Neural crest cell (in vitro differentiated cells): ENCODE measurements at regions not wholly inside any gene's neighbourhood (a gene's known extent, or its start where the extent isn't known, plus 50 kb on each side); places are given as distances from the start of the nearest gene placed in this dataset.

Source experiments
- DNase-seq: peaks from one replicate; pipeline ENCODE4 v3.0.0; 2021; ENCODE audit warnings: low read depth, mixed read lengths, low spot score
- H3K27ac Mint-ChIP-seq: one replicate; pipeline ENCODE4 v1.8.0; 2021; ENCODE audit warnings: mild to moderate bottlenecking, mixed read lengths; ENCODE audit not compliant: unreplicated experiment
- H3K27me3 Mint-ChIP-seq: 2 replicates; pipeline ENCODE4 v1.8.0; 2021; ENCODE audit warnings: low read depth, mild to moderate bottlenecking, mixed read lengths
- H3K36me3 Mint-ChIP-seq: 2 replicates; pipeline ENCODE4 v1.8.0; 2021; ENCODE audit warnings: low read depth, mild to moderate bottlenecking, mixed read lengths
- H3K4me1 Mint-ChIP-seq: 2 replicates; pipeline ENCODE4 v1.8.0; 2021; ENCODE audit warnings: mixed read lengths
- H3K4me3 Mint-ChIP-seq: one replicate; pipeline ENCODE4 v1.8.0; 2021; ENCODE audit warnings: mild to moderate bottlenecking, mixed read lengths
- H3K9me3 Mint-ChIP-seq: 2 replicates; pipeline ENCODE4 v1.8.0; 2021; ENCODE audit warnings: mixed read lengths
- TF ChIP-seq, protein P1 (sequence below): fragments of 200-600 bp; sonication (generic); conservative IDR thresholded peaks from 2 replicates; pipeline ENCODE4 v1.5.0; 2021; ENCODE audit warnings: antibody characterized with exemption, mild to moderate bottlenecking

DNA sequence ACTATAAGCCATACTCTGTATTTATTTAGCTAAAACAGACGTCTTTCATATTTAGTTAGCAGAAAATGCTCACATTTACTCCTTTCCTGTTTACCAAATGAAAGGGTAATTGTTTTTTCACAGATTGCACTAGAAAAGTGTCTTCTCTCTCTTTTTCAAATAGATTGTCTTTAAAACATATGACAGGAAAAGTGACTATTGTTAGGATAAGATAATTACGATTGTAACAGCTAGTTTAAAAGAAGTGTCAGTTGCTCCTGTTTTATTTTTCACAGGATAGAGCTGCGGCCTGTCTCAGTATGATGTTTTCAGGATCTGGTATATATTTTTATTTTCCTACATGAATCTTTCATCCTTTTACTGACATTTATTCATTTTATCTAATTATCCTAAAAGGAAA, 353.5 kb downstream of the FBXO8 start:
- H3K27me3 Mint-ChIP-seq = no peaks in the 10 kb centered on the region
- H3K9me3 Mint-ChIP-seq = no peaks in the 10 kb centered on the region
- no peak overlapping the region for H3K4me3 Mint-ChIP-seq
- no peaks in the 10 kb centered on the region for H3K4me1 Mint-ChIP-seq
- H3K27ac Mint-ChIP-seq = no peak overlapping the region
- DNase-seq = no peak
- H3K36me3 Mint-ChIP-seq = no peaks in the 10 kb centered on the region
- TF ChIP-seq, protein P1, sequence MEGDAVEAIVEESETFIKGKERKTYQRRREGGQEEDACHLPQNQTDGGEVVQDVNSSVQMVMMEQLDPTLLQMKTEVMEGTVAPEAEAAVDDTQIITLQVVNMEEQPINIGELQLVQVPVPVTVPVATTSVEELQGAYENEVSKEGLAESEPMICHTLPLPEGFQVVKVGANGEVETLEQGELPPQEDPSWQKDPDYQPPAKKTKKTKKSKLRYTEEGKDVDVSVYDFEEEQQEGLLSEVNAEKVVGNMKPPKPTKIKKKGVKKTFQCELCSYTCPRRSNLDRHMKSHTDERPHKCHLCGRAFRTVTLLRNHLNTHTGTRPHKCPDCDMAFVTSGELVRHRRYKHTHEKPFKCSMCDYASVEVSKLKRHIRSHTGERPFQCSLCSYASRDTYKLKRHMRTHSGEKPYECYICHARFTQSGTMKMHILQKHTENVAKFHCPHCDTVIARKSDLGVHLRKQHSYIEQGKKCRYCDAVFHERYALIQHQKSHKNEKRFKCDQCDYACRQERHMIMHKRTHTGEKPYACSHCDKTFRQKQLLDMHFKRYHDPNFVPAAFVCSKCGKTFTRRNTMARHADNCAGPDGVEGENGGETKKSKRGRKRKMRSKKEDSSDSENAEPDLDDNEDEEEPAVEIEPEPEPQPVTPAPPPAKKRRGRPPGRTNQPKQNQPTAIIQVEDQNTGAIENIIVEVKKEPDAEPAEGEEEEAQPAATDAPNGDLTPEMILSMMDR = no peak

GRCh38 chr4:173924561-173924960, 358.9 kb downstream of the FBXO8 start:
- Mint-ChIP-seq H3K27ac (no peak overlapping the region), H3K27me3 (no peaks in the 10 kb centered on the region), H3K9me3 (no peaks in the 10 kb centered on the region), H3K36me3 (no peaks in the 10 kb centered on the region), H3K4me3 (no peak overlapping the region), H3K4me1 (no peaks in the 10 kb centered on the region)
- DNase-seq = no peak
- TF ChIP-seq, protein P1 = no peak

GRCh38 chr4:173919861-173920260, 363.6 kb downstream of the FBXO8 start:
- Mint-ChIP-seq H3K36me3 (no peaks in the 10 kb centered on the region), H3K27me3 (no peaks in the 10 kb centered on the region), H3K27ac (no peak overlapping the region), H3K4me3 (no peak overlapping the region), H3K4me1 (peaks cover 10% of the 10 kb centered on the region), H3K9me3 (no peaks in the 10 kb centered on the region)
- DNase-seq = no peak
- TF ChIP-seq, protein P1 = no peak

DNA sequence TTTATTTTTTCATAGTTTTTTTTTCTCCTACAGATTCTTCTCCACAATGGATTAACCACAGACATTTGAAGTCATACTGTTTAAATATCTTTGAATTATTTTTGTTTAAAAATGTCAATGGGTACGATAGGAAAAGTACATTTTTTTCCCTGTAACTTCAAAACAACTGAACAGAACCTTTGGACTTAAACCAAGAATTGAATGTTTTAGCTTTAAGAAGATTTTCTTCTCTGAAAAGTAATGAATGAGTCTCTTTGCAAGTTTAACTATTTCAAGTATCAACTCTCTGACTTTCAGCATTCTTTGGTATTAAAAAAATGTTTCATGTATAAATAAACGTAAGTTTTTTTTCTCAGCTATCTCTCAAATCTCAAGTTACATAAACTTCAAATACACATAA, 364.3 kb downstream of the FBXO8 start:
- H3K36me3 Mint-ChIP-seq = no peaks in the 10 kb centered on the region

DNA sequence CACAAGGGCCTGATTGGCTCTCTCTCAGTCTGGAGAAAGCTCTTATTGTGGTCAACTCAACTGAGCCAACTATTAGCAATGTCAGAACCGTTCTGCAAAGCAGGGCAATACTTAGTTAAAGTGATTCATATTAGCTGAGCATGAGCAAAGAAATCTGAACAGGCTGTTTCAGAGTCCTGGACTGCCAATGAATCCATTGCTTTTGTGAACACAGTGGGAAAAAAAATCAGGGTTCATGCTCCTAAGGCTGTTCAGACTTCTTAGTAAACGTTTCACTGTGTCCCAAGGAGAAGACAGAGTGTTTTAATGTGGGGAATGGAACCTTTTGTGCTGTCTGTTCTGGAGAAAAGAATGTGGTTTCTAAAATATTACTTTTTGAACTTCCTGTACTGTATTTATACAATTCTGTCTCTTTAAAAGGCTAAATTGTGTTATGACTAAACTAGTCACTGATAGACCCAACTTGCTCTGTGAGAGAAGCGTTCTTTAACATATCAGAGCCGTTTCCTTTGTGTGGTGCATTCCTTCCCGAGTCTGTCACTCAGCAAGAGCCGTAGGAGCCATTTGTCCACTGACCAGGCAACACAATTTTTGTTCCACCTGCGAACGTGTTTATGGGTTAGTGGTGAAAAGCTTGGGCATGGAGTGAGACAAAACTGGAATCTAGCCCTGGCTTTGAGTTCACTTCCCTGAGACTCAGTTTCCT, 366.1 kb downstream of the FBXO8 start:
- H3K4me1 Mint-ChIP-seq = peaks cover 10% of the 10 kb centered on the region
- H3K4me3 Mint-ChIP-seq = no peak overlapping the region
- H3K36me3 Mint-ChIP-seq = no peaks in the 10 kb centered on the region
- no peaks in the 10 kb centered on the region for H3K27me3 Mint-ChIP-seq
- H3K27ac Mint-ChIP-seq = no peak overlapping the region
- TF ChIP-seq, protein P1 = no peak
- no peak for DNase-seq
- H3K9me3 Mint-ChIP-seq = no peaks in the 10 kb centered on the region

More for the DNA sequence above, 364.3 kb downstream of the FBXO8 start:
- Mint-ChIP-seq H3K4me3 (no peak overlapping the region), H3K4me1 (peaks cover 10% of the 10 kb centered on the region), H3K27ac (no peak overlapping the region), H3K27me3 (no peaks in the 10 kb centered on the region), H3K9me3 (no peaks in the 10 kb centered on the region)
- no peak for DNase-seq
- TF ChIP-seq, protein P1 = no peak
